ENCODE measurements at regions not wholly inside any gene's neighbourhood (a gene's known extent, or its start where the extent isn't known, plus 50 kb on each side); places are given as distances from the start of the nearest gene placed in this dataset.

- Mint-ChIP-seq H3K36me3 (ENCODE audit: low read depth) (peaks cover 2% of the 10 kb centered on the region), H3K4me3 (no peak overlapping the region), H3K27me3 (ENCODE audit: low read depth) (no peaks in the 10 kb centered on the region), H3K27ac (ENCODE audit: unreplicated experiment) (no peak overlapping the region), H3K9me3 (no peaks in the 10 kb centered on the region), H3K4me1 (no peaks in the 10 kb centered on the region)
- TF ChIP-seq CTCF (conservative IDR thresholded peaks at IDR 0.05) = no peak
- no peak for DNase-seq (ENCODE audit: low read depth, low spot score)
Observed at GRCh38 chr2:153715218-153715850, 156.4 kb upstream of the GALNT13 start.

DNA sequence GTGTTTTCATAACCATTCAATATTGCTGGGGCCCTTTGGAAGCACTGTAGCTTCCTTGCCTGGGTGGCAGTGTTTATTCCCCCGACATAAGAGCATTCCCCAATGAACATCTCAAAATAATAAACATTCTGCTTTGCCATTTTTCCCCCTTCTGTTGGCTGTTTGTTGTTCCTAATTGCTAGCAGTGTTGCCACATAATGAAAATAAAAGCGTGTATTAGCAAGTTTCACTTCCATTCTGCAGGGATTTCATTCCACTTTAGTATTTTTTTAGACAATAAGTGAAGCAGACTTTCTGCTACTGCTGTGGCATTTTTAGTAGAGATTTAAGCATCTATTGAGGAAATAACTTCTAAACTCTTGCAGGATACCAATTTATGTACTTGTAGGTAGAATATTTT lies 154.7 kb upstream of the GALNT13 start:
- no peaks in the 10 kb centered on the region for H3K9me3 Mint-ChIP-seq
- no peak for DNase-seq (ENCODE audit: low read depth, low spot score)
- no peak for TF ChIP-seq CTCF (conservative IDR thresholded peaks at IDR 0.05)
- H3K27ac Mint-ChIP-seq (ENCODE audit: unreplicated experiment) = no peak overlapping the region
- no peak overlapping the region for H3K4me3 Mint-ChIP-seq
- peaks cover 2% of the 10 kb centered on the region for H3K36me3 Mint-ChIP-seq (ENCODE audit: low read depth)
- H3K4me1 Mint-ChIP-seq = no peaks in the 10 kb centered on the region
- H3K27me3 Mint-ChIP-seq (ENCODE audit: low read depth) = no peaks in the 10 kb centered on the region

DNA sequence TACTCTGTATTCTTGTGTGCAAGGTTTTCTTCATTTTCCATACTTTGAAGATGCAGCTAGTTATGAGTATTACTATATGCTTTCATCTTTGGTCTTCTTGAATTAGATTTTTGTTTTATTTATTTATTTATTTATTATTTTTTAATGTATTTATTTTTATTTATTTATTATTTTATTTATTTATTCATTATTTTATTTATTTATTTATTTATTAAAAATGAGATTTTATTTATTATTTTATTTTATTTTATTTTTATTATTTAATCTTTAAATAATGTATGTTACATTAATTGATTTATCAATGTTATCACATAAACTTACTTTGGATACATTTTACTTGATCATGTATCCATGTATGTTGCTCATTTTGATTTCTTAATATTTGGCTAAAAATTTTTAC lies 132.3 kb upstream of the GALNT13 start:
- Mint-ChIP-seq H3K27me3 (ENCODE audit: low read depth) (no peaks in the 10 kb centered on the region), H3K4me3 (no peak overlapping the region), H3K27ac (ENCODE audit: unreplicated experiment) (no peak overlapping the region), H3K36me3 (ENCODE audit: low read depth) (no peaks in the 10 kb centered on the region), H3K9me3 (peaks cover 8% of the 10 kb centered on the region), H3K4me1 (no peaks in the 10 kb centered on the region)
- TF ChIP-seq CTCF (conservative IDR thresholded peaks at IDR 0.05) = no peak
- no peak for DNase-seq (ENCODE audit: low read depth, low spot score)

DNA sequence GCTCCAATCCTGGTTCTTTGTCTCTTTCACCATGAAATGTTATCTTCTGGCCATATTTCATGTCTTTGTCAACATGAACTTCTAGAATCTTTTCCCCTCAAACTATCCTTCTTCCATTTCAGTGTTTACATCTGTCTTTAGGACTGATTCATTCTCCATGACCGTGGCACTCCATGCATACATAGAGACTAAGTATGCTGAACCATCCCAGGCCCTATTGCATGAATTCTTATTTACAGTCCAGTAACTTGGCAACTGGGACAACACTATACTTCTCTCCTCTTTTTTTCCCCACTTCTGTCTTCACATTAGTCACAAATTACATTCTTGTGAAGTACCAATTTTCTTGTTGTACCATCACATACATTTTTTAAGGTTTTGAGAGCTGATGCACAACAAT lies 109.8 kb upstream of the GALNT13 start:
- Mint-ChIP-seq H3K27ac (ENCODE audit: unreplicated experiment) (no peak overlapping the region), H3K4me1 (no peaks in the 10 kb centered on the region), H3K27me3 (ENCODE audit: low read depth) (no peaks in the 10 kb centered on the region), H3K36me3 (ENCODE audit: low read depth) (peaks cover 13% of the 10 kb centered on the region), H3K9me3 (peaks cover 22% of the 10 kb centered on the region), H3K4me3 (no peak overlapping the region)
- TF ChIP-seq CTCF (conservative IDR thresholded peaks at IDR 0.05) = no peak
- DNase-seq (ENCODE audit: low read depth, low spot score) = no peak

- peaks cover 21% of the 10 kb centered on the region for H3K36me3 Mint-ChIP-seq (ENCODE audit: low read depth)
- H3K27me3 Mint-ChIP-seq (ENCODE audit: low read depth) = no peaks in the 10 kb centered on the region
- no peak for TF ChIP-seq CTCF (conservative IDR thresholded peaks at IDR 0.05)
- H3K27ac Mint-ChIP-seq (ENCODE audit: unreplicated experiment) = no peak overlapping the region
- peaks cover 33% of the 10 kb centered on the region for H3K9me3 Mint-ChIP-seq
- no peak overlapping the region for H3K4me3 Mint-ChIP-seq
- no peaks in the 10 kb centered on the region for H3K4me1 Mint-ChIP-seq
- no peak for DNase-seq (ENCODE audit: low read depth, low spot score)
Observed at GRCh38 chr2:153766415-153766814, 105.3 kb upstream of the GALNT13 start.
